SK-N-MC (cell line): ENCODE measurements at regions not wholly inside any gene's neighbourhood (a gene's known extent, or its start where the extent isn't known, plus 50 kb on each side); places are given as distances from the start of the nearest gene placed in this dataset.

ENCODE experiments used
- DNase-seq: peaks from one replicate; pipeline ENCODE4 v3.0.0-alpha.2; 2011; ENCODE audit warnings: low read depth, low spot score
- H3K27ac ChIP-seq: fragments of 200-600 bp; sonication (generic); 2 replicates; pipeline ENCODE4 v1.5.1; 2016; ENCODE audit warnings: mixed run types
- H3K36me3 ChIP-seq: fragments of 200-600 bp; sonication (generic); 2 replicates; pipeline ENCODE4 v1.6.1; 2017; ENCODE audit warnings: antibody characterized with exemption, low read length, mixed read lengths; ENCODE audit not compliant: insufficient read depth
- H3K4me3 ChIP-seq: fragments of 200-600 bp; sonication (generic); 2 replicates; pipeline ENCODE4 v1.5.1; 2016
- H3K9ac ChIP-seq: fragments of 200-600 bp; sonication (generic); 2 replicates; pipeline ENCODE4 v1.8.0; 2017; ENCODE audit warnings: mixed run types, mixed read lengths; ENCODE audit not compliant: insufficient read length
- H3K9me3 ChIP-seq: fragments of 200-600 bp; sonication (generic); 2 replicates; pipeline ENCODE4 v1.6.1; 2017; ENCODE audit warnings: low read depth, mild to moderate bottlenecking, antibody characterized with exemption, low read length, moderate library complexity, mixed read lengths
- EZH2 ChIP-seq: fragments of 200-600 bp; sonication (generic); IDR thresholded peaks from one replicate; pipeline ENCODE4 v1.6.1; 2017; ENCODE audit warnings: antibody characterized with exemption
- FOXP2 ChIP-seq: optimal IDR thresholded peaks from 2 replicates; pipeline ENCODE3; 2011; ENCODE audit warnings: mild to moderate bottlenecking, moderate library complexity; ENCODE audit not compliant: insufficient read depth; ENCODE audit errors: extremely low read length, control extremely low read depth
- POLR2AphosphoS5 ChIP-seq: IDR thresholded peaks from 2 replicates; pipeline ENCODE4 v1.6.1; 2012; ENCODE audit warnings: mild to moderate bottlenecking, low read depth, low read length, borderline replicate concordance

- peaks cover 10% of the 10 kb centered on the region for H3K9me3 ChIP-seq
- H3K4me3 ChIP-seq, result no peak overlapping the region
- no peak for DNase-seq
- TF ChIP-seq POLR2AphosphoS5 (no peak), FOXP2 (no peak), EZH2 (no peak)
- no peak overlapping the region for H3K9ac ChIP-seq
- H3K36me3 ChIP-seq, result no peaks in the 10 kb centered on the region
- H3K27ac ChIP-seq, result no peak overlapping the region
These were observed 472.8 kb downstream of the ZIC1 start for GRCh38 chr3:147881933-147882332.

GRCh38 chr3:147886879-147887278, 477.7 kb downstream of the ZIC1 start:
- Histone ChIP-seq H3K9ac (no peak overlapping the region), H3K36me3 (no peaks in the 10 kb centered on the region), H3K9me3 (peaks cover 6% of the 10 kb centered on the region; the same call in 1 of the 2 replicates), H3K4me3 (no peak overlapping the region), H3K27ac (no peak overlapping the region)
- DNase-seq, result no peak
- no peak for TF ChIP-seq EZH2
- no peak for TF ChIP-seq FOXP2
- no peak for TF ChIP-seq POLR2AphosphoS5

GRCh38 chr3:147887797-147888196, 478.6 kb downstream of the ZIC1 start:
- Histone ChIP-seq H3K9me3 (peaks cover 6% of the 10 kb centered on the region; the same call in 1 of the 2 replicates), H3K4me3 (no peak overlapping the region), H3K27ac (no peak overlapping the region)

GRCh38 chr3:147890114-147890513, 480.9 kb downstream of the ZIC1 start:
- H3K4me3 ChIP-seq, result no peak overlapping the region
- TF ChIP-seq FOXP2, result no peak
- no peak for TF ChIP-seq EZH2
- TF ChIP-seq POLR2AphosphoS5, result no peak
- no peaks in the 10 kb centered on the region for H3K36me3 ChIP-seq
- no peak overlapping the region for H3K9ac ChIP-seq
- H3K9me3 ChIP-seq, result no peaks in the 10 kb centered on the region
- no peak overlapping the region for H3K27ac ChIP-seq
- DNase-seq, result no peak

More at GRCh38 chr3:147887797-147888196, 478.6 kb downstream of the ZIC1 start:
- Histone ChIP-seq H3K36me3 (no peaks in the 10 kb centered on the region), H3K9ac (no peak overlapping the region)
- TF ChIP-seq POLR2AphosphoS5, result no peak
- TF ChIP-seq EZH2, result no peak
- no peak for TF ChIP-seq FOXP2
- no peak for DNase-seq

GRCh38 chr3:147895509-147895908, 486.3 kb downstream of the ZIC1 start:
- DNase-seq, result no peak
- Histone ChIP-seq H3K27ac (no peak overlapping the region), H3K9ac (no peak overlapping the region), H3K9me3 (no peaks in the 10 kb centered on the region), H3K36me3 (no peaks in the 10 kb centered on the region), H3K4me3 (no peak overlapping the region)
- TF ChIP-seq FOXP2, result no peak
- no peak for TF ChIP-seq POLR2AphosphoS5
- no peak for TF ChIP-seq EZH2

- Histone ChIP-seq H3K36me3 (no peaks in the 10 kb centered on the region), H3K9ac (no peak overlapping the region), H3K4me3 (no peak overlapping the region), H3K9me3 (no peaks in the 10 kb centered on the region), H3K27ac (no peak overlapping the region)
- no peak for DNase-seq
- TF ChIP-seq POLR2AphosphoS5, result no peak
- TF ChIP-seq FOXP2, result no peak
- no peak for TF ChIP-seq EZH2
These were observed 491.7 kb downstream of the ZIC1 start for GRCh38 chr3:147900851-147901250.

- DNase-seq, result no peak
These were observed 493.9 kb downstream of the ZIC1 start for GRCh38 chr3:147903026-147903425.

GRCh38 chr3:147904421-147904820, 495.3 kb downstream of the ZIC1 start:
- Histone ChIP-seq H3K36me3 (no peaks in the 10 kb centered on the region), H3K9ac (no peak overlapping the region), H3K27ac (no peak overlapping the region), H3K9me3 (no peaks in the 10 kb centered on the region), H3K4me3 (no peak overlapping the region)
- no peak for TF ChIP-seq FOXP2
- TF ChIP-seq EZH2, result no peak
- TF ChIP-seq POLR2AphosphoS5, result no peak
- DNase-seq, result no peak

More at GRCh38 chr3:147903026-147903425, 493.9 kb downstream of the ZIC1 start:
- Histone ChIP-seq H3K36me3 (no peaks in the 10 kb centered on the region), H3K9me3 (no peaks in the 10 kb centered on the region), H3K4me3 (no peak overlapping the region), H3K27ac (no peak overlapping the region), H3K9ac (no peak overlapping the region)
- TF ChIP-seq FOXP2, result no peak
- TF ChIP-seq POLR2AphosphoS5, result no peak
- no peak for TF ChIP-seq EZH2

- Histone ChIP-seq H3K27ac (no peak overlapping the region), H3K9ac (no peak overlapping the region), H3K4me3 (no peak overlapping the region), H3K36me3 (no peaks in the 10 kb centered on the region), H3K9me3 (no peaks in the 10 kb centered on the region)
- no peak for DNase-seq
- TF ChIP-seq EZH2, result no peak
- no peak for TF ChIP-seq POLR2AphosphoS5
- no peak for TF ChIP-seq FOXP2
These were observed 497.1 kb downstream of the ZIC1 start for GRCh38 chr3:147906285-147906684.
